IMR-90 (cell line): ENCODE measurements at regions not wholly inside any gene's neighbourhood (a gene's known extent, or its start where the extent isn't known, plus 50 kb on each side); places are given as distances from the start of the nearest gene placed in this dataset.

Experiments
- ATAC-seq: fragments of 200-7000 bp; cut with Tn5 transposase; 2 replicates; pipeline ENCODE4 v1.9.1; 2020; ENCODE audit warnings: low read depth, mild to moderate bottlenecking, moderate library complexity
- BruUV-seq: library from RNA; stranded (reverse); fragments of 400-500 nt; replicated peaks from 2 replicates; lab custom pipeline; 2021; lab: Mats Ljungman, UMichigan
- CTCF ChIA-PET: fragments of 300-600 bp; formaldehyde crosslinking; extraction: SDS; loops from one replicate; lab custom pipeline; 2021; ENCODE audit warnings: antibody characterized with exemption; lab: Yijun Ruan, JAX
- POLR2A ChIA-PET: fragments of 300-600 bp; sonication (Branson Sonifier 250); formaldehyde crosslinking; loops from one replicate; lab custom pipeline; 2022; ENCODE audit warnings: antibody characterized with exemption; ENCODE audit not compliant: unreplicated experiment; lab: Charles Lee
- DNase-seq: peaks from one replicate; pipeline ENCODE4 v3.0.0; 2013
- H2AFZ ChIP-seq: replicated peaks from 2 replicates; pipeline ENCODE3; 2013; ENCODE audit warnings: low read length, mild to moderate bottlenecking; ENCODE audit not compliant: poor library complexity
- H2AK5ac ChIP-seq: 2 replicates; pipeline ENCODE4 v1.6.1; 2013; ENCODE audit warnings: low read depth, low read length, inconsistent platforms
- H2AK9ac ChIP-seq: replicated peaks from 2 replicates; pipeline ENCODE3; 2013; ENCODE audit warnings: mild to moderate bottlenecking, low read depth, low read length, moderate library complexity; ENCODE audit not compliant: poor library complexity
- H2BK120ac ChIP-seq: 2 replicates; pipeline ENCODE4 v1.6.1; 2013; ENCODE audit warnings: low read depth, low read length, inconsistent platforms
- H2BK15ac ChIP-seq: 3 replicates; pipeline ENCODE4 v1.6.1; 2013; ENCODE audit warnings: low read depth, low read length, inconsistent platforms
- H2BK20ac ChIP-seq: 2 replicates; pipeline ENCODE4 v1.6.1; 2013; ENCODE audit warnings: low read depth, mild to moderate bottlenecking, inconsistent platforms, low read length, moderate library complexity
- H2BK5ac ChIP-seq: 2 replicates; pipeline ENCODE4 v1.6.1; 2013; ENCODE audit warnings: mild to moderate bottlenecking, low read depth, low read length, inconsistent platforms; ENCODE audit not compliant: poor library complexity, severe bottlenecking
- H3K14ac ChIP-seq: replicated peaks from 2 replicates; pipeline ENCODE4 v1.6.1; 2013; ENCODE audit warnings: low read depth, low read length, inconsistent platforms
- H3K18ac ChIP-seq: 2 replicates; pipeline ENCODE4 v1.6.1; 2013; ENCODE audit warnings: low read depth, low read length, control low read depth
- H3K23ac ChIP-seq: 2 replicates; pipeline ENCODE4 v1.6.1; 2013; ENCODE audit warnings: low read depth, low read length, inconsistent platforms
- H3K27ac ChIP-seq: 2 replicates; pipeline ENCODE4 v1.5.1; 2013; ENCODE audit warnings: mild to moderate bottlenecking, control low read depth, low read length; ENCODE audit not compliant: insufficient read depth
- H3K27me3 ChIP-seq: 2 replicates; pipeline ENCODE4 v1.6.1; 2013; ENCODE audit warnings: low read length; ENCODE audit not compliant: control insufficient read depth, insufficient read depth
- H3K36me3 ChIP-seq: 2 replicates; pipeline ENCODE4 v1.6.1; 2013; ENCODE audit warnings: low read length, mixed read lengths; ENCODE audit not compliant: control insufficient read depth, insufficient read depth
- H3K4ac ChIP-seq: 2 replicates; pipeline ENCODE4 v1.6.1; 2013; ENCODE audit warnings: low read depth, low read length, inconsistent platforms
- H3K4me1 ChIP-seq: 2 replicates; pipeline ENCODE4 v1.6.1; 2013; ENCODE audit warnings: low read length, mixed read lengths; ENCODE audit not compliant: control insufficient read depth, insufficient read depth
- H3K4me2 ChIP-seq: 2 replicates; pipeline ENCODE4 v1.6.1; 2013; ENCODE audit warnings: low read depth, mild to moderate bottlenecking, control low read depth, low read length, moderate library complexity
- H3K4me3 ChIP-seq: 2 replicates; pipeline ENCODE4 v1.5.1; 2013; ENCODE audit warnings: low read depth, mild to moderate bottlenecking, control low read depth, low read length, moderate library complexity; ENCODE audit not compliant: insufficient read depth
- H3K56ac ChIP-seq: 2 replicates; pipeline ENCODE4 v1.6.1; 2013; ENCODE audit warnings: low read length, inconsistent platforms; ENCODE audit not compliant: insufficient read depth; ENCODE audit errors: extremely low read depth
- H3K79me1 ChIP-seq, 2 experiments: 2 replicates each; pipeline ENCODE4 v1.6.1; 2013; ENCODE audit warnings: low read length in 2 of 2, inconsistent platforms in 1 of 2, low read depth in 1 of 2
- H3K9ac ChIP-seq: 2 replicates; pipeline ENCODE4 v1.6.1; 2013; ENCODE audit warnings: low read depth, low read length, control low read depth
- H3K9me1 ChIP-seq: 2 replicates; pipeline ENCODE4 v1.6.1; 2013; ENCODE audit warnings: low read length, inconsistent platforms; ENCODE audit not compliant: insufficient read depth
- H3K9me3 ChIP-seq: 2 replicates; pipeline ENCODE4 v1.6.1; 2013; ENCODE audit warnings: low read length; ENCODE audit not compliant: control insufficient read depth, insufficient read depth
- H4K20me1 ChIP-seq: 2 replicates; pipeline ENCODE4 v1.6.1; 2013; ENCODE audit warnings: low read length, inconsistent platforms; ENCODE audit not compliant: insufficient read depth
- H4K5ac ChIP-seq: 2 replicates; pipeline ENCODE4 v1.6.1; 2013; ENCODE audit warnings: mild to moderate bottlenecking, low read depth, low read length, control low read depth
- H4K8ac ChIP-seq, 2 experiments: 2 replicates each; pipeline ENCODE4 v1.6.1; 2013; ENCODE audit warnings: low read depth in 2 of 2, low read length in 2 of 2, control low read depth in 1 of 2, inconsistent platforms in 1 of 2
- H4K91ac ChIP-seq: 2 replicates; pipeline ENCODE4 v1.6.1; 2013; ENCODE audit warnings: low read depth, low read length, inconsistent platforms; ENCODE audit not compliant: insufficient read depth
- BHLHE40 ChIP-seq: fragments of 150-350 bp; IDR thresholded peaks from 2 replicates; pipeline ENCODE4 v1.6.1; 2016; ENCODE audit warnings: mild to moderate bottlenecking, low read depth, low read length
- CEBPB ChIP-seq: IDR thresholded peaks from 2 replicates; pipeline ENCODE4 v1.6.1; 2012; ENCODE audit warnings: low read depth, low read length, improper control_type of control experiment
- FOS ChIP-seq: fragments of 150-350 bp; IDR thresholded peaks from 2 replicates; pipeline ENCODE4 v1.6.1; 2016; ENCODE audit warnings: low read depth, low read length
- MAZ ChIP-seq: IDR thresholded peaks from 2 replicates; pipeline ENCODE4 v1.6.1; 2012; ENCODE audit warnings: low read depth, mild to moderate bottlenecking, low read length, improper control_type of control experiment, moderate library complexity, borderline replicate concordance
- MXI1 ChIP-seq: IDR thresholded peaks from 2 replicates; pipeline ENCODE4 v1.6.1; 2012; ENCODE audit warnings: low read depth, mild to moderate bottlenecking, low read length, moderate library complexity, borderline replicate concordance
- NFE2L2 ChIP-seq: fragments of 150-350 bp; IDR thresholded peaks from 2 replicates; pipeline ENCODE4 v1.6.1; 2016; ENCODE audit warnings: low read depth, mild to moderate bottlenecking, low read length
- POLR2A ChIP-seq: IDR thresholded peaks from 2 replicates; pipeline ENCODE4 v1.6.1; 2012; ENCODE audit warnings: mild to moderate bottlenecking, low read depth, low read length
- RAD21 ChIP-seq: IDR thresholded peaks from 2 replicates; pipeline ENCODE4 v1.6.1; 2012; ENCODE audit warnings: low read length, improper control_type of control experiment
- RCOR1 ChIP-seq: IDR thresholded peaks from 2 replicates; pipeline ENCODE4 v1.6.1; 2012; ENCODE audit warnings: mild to moderate bottlenecking, low read length, improper control_type of control experiment; ENCODE audit not compliant: insufficient replicate concordance
- SMC3 ChIP-seq: fragments of 150-350 bp; IDR thresholded peaks from 2 replicates; pipeline ENCODE4 v1.6.1; 2016; ENCODE audit warnings: low read depth, mild to moderate bottlenecking, antibody characterized with exemption, low read length, moderate library complexity
- WGBS, 2 experiments: methylation state at CpG; one replicate each; pipeline versions ENCODE4 v1.1.5 to v1.1.7; 2013; ENCODE audit warnings: missing lambda C conversion rate in 2 of 2; ENCODE audit not compliant: insufficient read length in 1 of 2; ENCODE audit errors: extremely low coverage in 2 of 2; 5-methylcytosine and 5-hydroxymethylcytosine counted together
- dilution Hi-C: fragments of 300-500 bp; cut with HindIII; formaldehyde crosslinking; loops from one replicate; pipeline ENCODE4 v1.14.3; 2018; ENCODE audit warnings: low sequenced_read_pairs; ENCODE audit not compliant: unreplicated experiment
- in situ Hi-C: fragments of 300-500 bp; cut with MboI; formaldehyde crosslinking; loops from 3 replicates; pipeline ENCODE4 v1.14.3; 2019; ENCODE audit warnings: low sequenced_read_pairs, inconsistent platforms, mixed read lengths
- intact Hi-C: fragments of 100-400 bp; cut with micrococcal nuclease; formaldehyde crosslinking; loops from 2 replicates; pipeline ENCODE4 v1.10.0; 2022
- TF ChIP-seq, protein P1 (sequence below): fragments of 150-350 bp; IDR thresholded peaks from 2 replicates; pipeline ENCODE4 v1.6.1; 2017; ENCODE audit warnings: mild to moderate bottlenecking, antibody characterized with exemption, low read length, low read depth
- TF ChIP-seq, protein P2 (sequence below): fragments of 150-350 bp; IDR thresholded peaks from 2 replicates; pipeline ENCODE4 v1.6.1; 2016; ENCODE audit warnings: low read depth, mild to moderate bottlenecking, low read length, moderate library complexity, borderline replicate concordance
- TF ChIP-seq, protein P3 (sequence below): conservative IDR thresholded peaks from 2 replicates; pipeline ENCODE4 v1.5.1; 2012; ENCODE audit warnings: mild to moderate bottlenecking, low read depth, low read length, improper control_type of control experiment

DNA sequence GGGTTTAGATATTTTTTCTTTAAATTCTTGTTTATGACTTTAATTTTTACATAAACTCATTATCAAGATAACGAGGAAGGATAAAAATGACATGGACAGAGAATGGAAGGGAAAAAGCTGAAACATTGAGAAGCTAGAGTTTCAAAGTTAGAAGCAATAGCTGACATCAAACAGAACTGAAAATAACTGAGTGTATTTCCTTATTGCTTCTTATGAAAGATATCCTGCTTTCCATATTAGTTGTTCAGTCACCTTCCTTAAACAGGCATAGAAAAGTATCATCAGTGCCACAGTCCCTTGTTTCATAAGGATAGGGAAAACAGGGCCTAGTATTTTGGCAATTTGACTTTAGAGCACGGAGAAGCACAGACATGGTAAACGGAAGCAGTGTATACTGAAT is 460.5 kb upstream of the GHITM start:
- H3K36me3 ChIP-seq = no peaks in the 10 kb centered on the region
- no peak overlapping the region for H2AFZ ChIP-seq
- H2BK20ac ChIP-seq = no peak overlapping the region
- no peak overlapping the region for H2AK9ac ChIP-seq
- ATAC-seq (no peak), DNase-seq (no peak)
- H3K56ac ChIP-seq = no peak overlapping the region
- dilution Hi-C loops (no loop called here), intact Hi-C loops (no loop called here), in situ Hi-C loops (no loop called here)
- no peak overlapping the region for H3K4me3 ChIP-seq
- no peak overlapping the region for H3K27ac ChIP-seq
- no peak overlapping the region for H4K91ac ChIP-seq
- no peaks in the 10 kb centered on the region for H3K27me3 ChIP-seq
- H2BK15ac ChIP-seq = no peak overlapping the region
- peaks cover 8% of the 10 kb centered on the region for H3K9me3 ChIP-seq
- H4K8ac ChIP-seq = no peak overlapping the region
- no peak overlapping the region for H2AK5ac ChIP-seq
- H3K9me1 ChIP-seq = no peaks in the 10 kb centered on the region
- H3K23ac ChIP-seq = no peak overlapping the region
- no peak overlapping the region for H2BK5ac ChIP-seq
- TF ChIP-seq BHLHE40 (no peak), SMC3 (no peak), RAD21 (no peak), FOS (no peak), CEBPB (no peak), MXI1 (no peak), NFE2L2 (no peak), RCOR1 (no peak), POLR2A (no peak), MAZ (no peak)
- TF ChIP-seq, protein P1, sequence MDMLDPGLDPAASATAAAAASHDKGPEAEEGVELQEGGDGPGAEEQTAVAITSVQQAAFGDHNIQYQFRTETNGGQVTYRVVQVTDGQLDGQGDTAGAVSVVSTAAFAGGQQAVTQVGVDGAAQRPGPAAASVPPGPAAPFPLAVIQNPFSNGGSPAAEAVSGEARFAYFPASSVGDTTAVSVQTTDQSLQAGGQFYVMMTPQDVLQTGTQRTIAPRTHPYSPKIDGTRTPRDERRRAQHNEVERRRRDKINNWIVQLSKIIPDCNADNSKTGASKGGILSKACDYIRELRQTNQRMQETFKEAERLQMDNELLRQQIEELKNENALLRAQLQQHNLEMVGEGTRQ = no peak
- TF ChIP-seq, protein P2, sequence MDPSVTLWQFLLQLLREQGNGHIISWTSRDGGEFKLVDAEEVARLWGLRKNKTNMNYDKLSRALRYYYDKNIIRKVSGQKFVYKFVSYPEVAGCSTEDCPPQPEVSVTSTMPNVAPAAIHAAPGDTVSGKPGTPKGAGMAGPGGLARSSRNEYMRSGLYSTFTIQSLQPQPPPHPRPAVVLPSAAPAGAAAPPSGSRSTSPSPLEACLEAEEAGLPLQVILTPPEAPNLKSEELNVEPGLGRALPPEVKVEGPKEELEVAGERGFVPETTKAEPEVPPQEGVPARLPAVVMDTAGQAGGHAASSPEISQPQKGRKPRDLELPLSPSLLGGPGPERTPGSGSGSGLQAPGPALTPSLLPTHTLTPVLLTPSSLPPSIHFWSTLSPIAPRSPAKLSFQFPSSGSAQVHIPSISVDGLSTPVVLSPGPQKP = no peak
- TF ChIP-seq, protein P3, sequence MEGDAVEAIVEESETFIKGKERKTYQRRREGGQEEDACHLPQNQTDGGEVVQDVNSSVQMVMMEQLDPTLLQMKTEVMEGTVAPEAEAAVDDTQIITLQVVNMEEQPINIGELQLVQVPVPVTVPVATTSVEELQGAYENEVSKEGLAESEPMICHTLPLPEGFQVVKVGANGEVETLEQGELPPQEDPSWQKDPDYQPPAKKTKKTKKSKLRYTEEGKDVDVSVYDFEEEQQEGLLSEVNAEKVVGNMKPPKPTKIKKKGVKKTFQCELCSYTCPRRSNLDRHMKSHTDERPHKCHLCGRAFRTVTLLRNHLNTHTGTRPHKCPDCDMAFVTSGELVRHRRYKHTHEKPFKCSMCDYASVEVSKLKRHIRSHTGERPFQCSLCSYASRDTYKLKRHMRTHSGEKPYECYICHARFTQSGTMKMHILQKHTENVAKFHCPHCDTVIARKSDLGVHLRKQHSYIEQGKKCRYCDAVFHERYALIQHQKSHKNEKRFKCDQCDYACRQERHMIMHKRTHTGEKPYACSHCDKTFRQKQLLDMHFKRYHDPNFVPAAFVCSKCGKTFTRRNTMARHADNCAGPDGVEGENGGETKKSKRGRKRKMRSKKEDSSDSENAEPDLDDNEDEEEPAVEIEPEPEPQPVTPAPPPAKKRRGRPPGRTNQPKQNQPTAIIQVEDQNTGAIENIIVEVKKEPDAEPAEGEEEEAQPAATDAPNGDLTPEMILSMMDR = no peak
- no peak overlapping the region for H2BK120ac ChIP-seq
- no peaks in the 10 kb centered on the region for H4K20me1 ChIP-seq
- no CpG with 5 or more reads among the region's 3 CpGs for WGBS, 2 experiments
- no peak overlapping the region for H3K4ac ChIP-seq
- H3K18ac ChIP-seq = no peak overlapping the region
- ChIA-PET POLR2A (no interaction called here), CTCF (no interaction called here)
- H3K4me1 ChIP-seq = no peaks in the 10 kb centered on the region
- no peak overlapping the region for H3K4me2 ChIP-seq
- no peak overlapping the region for H4K5ac ChIP-seq
- no peak overlapping the region for H3K9ac ChIP-seq
- no peaks in the 10 kb centered on the region for H3K79me1 ChIP-seq
- no peak overlapping the region for H3K14ac ChIP-seq
- BruUV-seq = no TSS peak
